ENCODE measurements at regions not wholly inside any gene's neighbourhood (a gene's known extent, or its start where the extent isn't known, plus 50 kb on each side); places are given as distances from the start of the nearest gene placed in this dataset.

- Histone ChIP-seq H3K9me3 (ENCODE audit: low read length) (no peaks in the 10 kb centered on the region), H3K9me2 (ENCODE audit: low read depth, low read length) (no peaks in the 10 kb centered on the region), H3K4me3 (ENCODE audit: low read depth, low read length, poor library complexity, severe bottlenecking) (no peak overlapping the region), H3K4me1 (ENCODE audit: insufficient read depth, low read length, severe bottlenecking) (no peaks in the 10 kb centered on the region), H3F3A (ENCODE audit: insufficient read depth, low read length) (no peaks in the 10 kb centered on the region), H3K36me3 (ENCODE audit: insufficient read depth, low read length) (no peaks in the 10 kb centered on the region), H3K27ac (ENCODE audit: low read depth, low read length, poor library complexity, severe bottlenecking) (no peak overlapping the region), H3K27me3 (ENCODE audit: insufficient read depth, low read length) (no peaks in the 10 kb centered on the region), H3K4me2 (ENCODE audit: low read length) (no peak overlapping the region), H3K9ac (ENCODE audit: low read length) (no peak overlapping the region), H3K79me2 (ENCODE audit: insufficient read depth, low read length) (no peaks in the 10 kb centered on the region), H4K20me1 (ENCODE audit: insufficient read depth, low read length) (no peaks in the 10 kb centered on the region), H2AFZ (ENCODE audit: low read length) (no peak overlapping the region)
- TF ChIP-seq EZH2 (IDR thresholded peaks at IDR 0.05; ENCODE audit: borderline replicate concordance, low read length) (no peak), CTCF (IDR thresholded peaks at IDR 0.05; ENCODE audit: low read length) (no peak)
These were observed 402.2 kb downstream of the SFMBT2 start for GRCh38 chr10:7008645-7009044.

GRCh38 chr10:7007600-7008190 lies 403.1 kb downstream of the SFMBT2 start:
- Histone ChIP-seq H3K9me2 (ENCODE audit: low read depth, low read length) (no peaks in the 10 kb centered on the region), H3K36me3 (ENCODE audit: insufficient read depth, low read length) (no peaks in the 10 kb centered on the region), H2AFZ (ENCODE audit: low read length) (no peak overlapping the region), H3K9ac (ENCODE audit: low read length) (no peak overlapping the region), H3K4me3 (ENCODE audit: low read depth, low read length, poor library complexity, severe bottlenecking) (no peak overlapping the region), H3K27ac (ENCODE audit: low read depth, low read length, poor library complexity, severe bottlenecking) (no peak overlapping the region), H3F3A (ENCODE audit: insufficient read depth, low read length) (no peaks in the 10 kb centered on the region), H3K9me3 (ENCODE audit: low read length) (no peaks in the 10 kb centered on the region), H3K4me1 (ENCODE audit: insufficient read depth, low read length, severe bottlenecking) (no peaks in the 10 kb centered on the region), H3K27me3 (ENCODE audit: insufficient read depth, low read length) (no peaks in the 10 kb centered on the region), H3K79me2 (ENCODE audit: insufficient read depth, low read length) (no peaks in the 10 kb centered on the region), H4K20me1 (ENCODE audit: insufficient read depth, low read length) (no peaks in the 10 kb centered on the region), H3K4me2 (ENCODE audit: low read length) (no peak overlapping the region)
- TF ChIP-seq CTCF (IDR thresholded peaks at IDR 0.05; ENCODE audit: low read length): no peak
- TF ChIP-seq EZH2 (IDR thresholded peaks at IDR 0.05; ENCODE audit: borderline replicate concordance, low read length): no peak

GRCh38 chr10:7006566-7006965 lies 404.3 kb downstream of the SFMBT2 start:
- Histone ChIP-seq H3K9ac (ENCODE audit: low read length) (no peak overlapping the region), H3K9me3 (ENCODE audit: low read length) (no peaks in the 10 kb centered on the region), H3K4me3 (ENCODE audit: low read depth, low read length, poor library complexity, severe bottlenecking) (no peak overlapping the region), H3K27ac (ENCODE audit: low read depth, low read length, poor library complexity, severe bottlenecking) (no peak overlapping the region), H3K4me1 (ENCODE audit: insufficient read depth, low read length, severe bottlenecking) (no peaks in the 10 kb centered on the region), H3K9me2 (ENCODE audit: low read depth, low read length) (no peaks in the 10 kb centered on the region), H3K36me3 (ENCODE audit: insufficient read depth, low read length) (no peaks in the 10 kb centered on the region), H2AFZ (ENCODE audit: low read length) (no peak overlapping the region), H3K27me3 (ENCODE audit: insufficient read depth, low read length) (no peaks in the 10 kb centered on the region), H3K4me2 (ENCODE audit: low read length) (no peak overlapping the region), H3F3A (ENCODE audit: insufficient read depth, low read length) (no peaks in the 10 kb centered on the region), H3K79me2 (ENCODE audit: insufficient read depth, low read length) (no peaks in the 10 kb centered on the region), H4K20me1 (ENCODE audit: insufficient read depth, low read length) (no peaks in the 10 kb centered on the region)
- TF ChIP-seq EZH2 (IDR thresholded peaks at IDR 0.05; ENCODE audit: borderline replicate concordance, low read length) (no peak), CTCF (IDR thresholded peaks at IDR 0.05; ENCODE audit: low read length) (no peak)
